ENCODE measurements at regions not wholly inside any gene's neighbourhood (a gene's known extent, or its start where the extent isn't known, plus 50 kb on each side); places are given as distances from the start of the nearest gene placed in this dataset.

GRCh38 chr17:5702951-5703510, 118.7 kb upstream of the NLRP1 start:
- no peak for TF ChIP-seq CTCF (IDR thresholded peaks at IDR 0.05)
- no peak for TF ChIP-seq POLR2A (IDR thresholded peaks at IDR 0.05)
